ENCODE measurements at regions not wholly inside any gene's neighbourhood (a gene's known extent, or its start where the extent isn't known, plus 50 kb on each side); places are given as distances from the start of the nearest gene placed in this dataset.
"Not testable (repeated sequence)": the region's sequence is repeated elsewhere in the genome, so short reads cannot be mapped to it uniquely, and the experiment has no call there.

DNA sequence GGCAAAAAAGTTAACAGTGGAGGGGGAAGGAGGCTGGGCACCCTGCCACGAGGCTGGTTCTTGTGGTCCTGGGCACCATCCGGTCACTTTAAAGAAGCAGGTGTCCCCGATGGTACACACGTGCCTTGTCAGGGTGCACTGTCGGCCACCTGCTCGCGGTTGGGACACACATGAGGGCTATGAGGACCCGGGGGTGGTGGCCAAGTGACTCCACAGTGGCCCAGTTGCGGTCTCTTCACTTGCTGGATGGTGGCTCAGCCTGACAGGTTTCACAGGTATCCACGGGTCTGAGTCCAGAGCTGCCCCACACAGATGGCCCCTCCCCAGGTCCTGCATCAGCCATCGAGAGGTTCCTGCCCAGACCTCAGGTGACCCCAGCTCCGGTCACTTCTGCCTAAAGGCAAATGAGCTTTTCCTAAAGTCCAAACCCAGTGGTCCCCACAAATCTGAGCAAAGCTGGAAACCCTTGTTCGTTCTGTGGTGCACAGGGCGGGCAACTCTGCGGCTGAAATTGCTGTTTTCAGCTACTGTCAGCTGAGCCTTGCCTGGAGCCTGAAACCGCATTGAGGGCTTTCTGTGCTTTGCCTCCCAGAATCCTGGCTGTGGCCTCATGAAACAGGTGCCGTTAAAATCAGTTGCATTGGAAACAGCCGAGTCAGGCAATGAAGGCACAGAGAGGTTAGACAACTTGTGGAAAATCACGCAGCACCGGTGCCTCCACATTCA is 144.0 kb downstream of the LAT start:
- TF ChIP-seq POLR2A (IDR thresholded peaks at IDR 0.05) = not testable (repeated sequence)
- TF ChIP-seq, protein P1, sequence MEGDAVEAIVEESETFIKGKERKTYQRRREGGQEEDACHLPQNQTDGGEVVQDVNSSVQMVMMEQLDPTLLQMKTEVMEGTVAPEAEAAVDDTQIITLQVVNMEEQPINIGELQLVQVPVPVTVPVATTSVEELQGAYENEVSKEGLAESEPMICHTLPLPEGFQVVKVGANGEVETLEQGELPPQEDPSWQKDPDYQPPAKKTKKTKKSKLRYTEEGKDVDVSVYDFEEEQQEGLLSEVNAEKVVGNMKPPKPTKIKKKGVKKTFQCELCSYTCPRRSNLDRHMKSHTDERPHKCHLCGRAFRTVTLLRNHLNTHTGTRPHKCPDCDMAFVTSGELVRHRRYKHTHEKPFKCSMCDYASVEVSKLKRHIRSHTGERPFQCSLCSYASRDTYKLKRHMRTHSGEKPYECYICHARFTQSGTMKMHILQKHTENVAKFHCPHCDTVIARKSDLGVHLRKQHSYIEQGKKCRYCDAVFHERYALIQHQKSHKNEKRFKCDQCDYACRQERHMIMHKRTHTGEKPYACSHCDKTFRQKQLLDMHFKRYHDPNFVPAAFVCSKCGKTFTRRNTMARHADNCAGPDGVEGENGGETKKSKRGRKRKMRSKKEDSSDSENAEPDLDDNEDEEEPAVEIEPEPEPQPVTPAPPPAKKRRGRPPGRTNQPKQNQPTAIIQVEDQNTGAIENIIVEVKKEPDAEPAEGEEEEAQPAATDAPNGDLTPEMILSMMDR (IDR thresholded peaks at IDR 0.05) = not testable (repeated sequence)
